SHP77 treated with DMSO at 0.1 percent for 48 hours (cell line): ENCODE measurements at regions not wholly inside any gene's neighbourhood (a gene's known extent, or its start where the extent isn't known, plus 50 kb on each side); places are given as distances from the start of the nearest gene placed in this dataset.

Experiments
- DNase-seq: peaks from one replicate; lab custom pipeline; 2025; lab: John Stamatoyannopoulos, UW

DNA sequence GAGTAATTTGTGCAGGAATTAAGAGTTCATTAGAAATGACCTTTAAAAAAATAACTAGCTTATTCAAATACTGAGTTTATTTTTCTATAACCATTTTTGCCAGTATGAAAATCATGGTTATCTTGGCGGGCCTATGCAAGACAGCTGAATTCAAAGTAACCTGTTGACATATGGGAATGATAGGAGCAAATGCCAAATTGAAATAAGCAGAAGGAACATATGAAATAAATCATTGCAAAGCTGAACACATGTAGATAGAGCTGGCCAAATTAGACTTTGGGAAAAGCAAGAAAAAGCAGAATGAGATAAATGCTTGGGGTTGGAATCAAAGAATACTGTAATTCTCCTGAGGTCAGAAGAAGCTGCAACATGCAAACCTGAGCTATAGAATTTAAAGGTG is 372.5 kb downstream of the ADAMTS20 start:
- no peak for DNase-seq

DNA sequence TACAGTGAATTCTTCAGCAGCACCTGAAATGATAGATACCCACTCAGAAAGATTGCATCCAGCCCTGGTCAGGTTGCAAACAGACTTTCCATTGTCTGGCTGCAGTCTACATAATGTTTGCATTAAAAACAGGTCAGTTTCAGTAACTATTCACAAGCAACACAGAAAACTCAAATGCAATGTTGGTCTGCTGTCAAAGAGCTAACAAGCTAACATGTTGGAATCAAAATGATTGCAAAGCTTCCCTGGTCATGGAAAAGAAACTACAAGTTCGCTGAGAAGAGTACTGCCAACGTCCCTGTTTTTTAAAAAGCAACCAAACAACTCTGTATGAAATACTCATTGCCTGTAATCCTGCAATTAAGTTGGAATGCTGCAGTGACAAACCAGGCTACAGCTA is 374.7 kb downstream of the ADAMTS20 start:
- DNase-seq: no peak

DNA sequence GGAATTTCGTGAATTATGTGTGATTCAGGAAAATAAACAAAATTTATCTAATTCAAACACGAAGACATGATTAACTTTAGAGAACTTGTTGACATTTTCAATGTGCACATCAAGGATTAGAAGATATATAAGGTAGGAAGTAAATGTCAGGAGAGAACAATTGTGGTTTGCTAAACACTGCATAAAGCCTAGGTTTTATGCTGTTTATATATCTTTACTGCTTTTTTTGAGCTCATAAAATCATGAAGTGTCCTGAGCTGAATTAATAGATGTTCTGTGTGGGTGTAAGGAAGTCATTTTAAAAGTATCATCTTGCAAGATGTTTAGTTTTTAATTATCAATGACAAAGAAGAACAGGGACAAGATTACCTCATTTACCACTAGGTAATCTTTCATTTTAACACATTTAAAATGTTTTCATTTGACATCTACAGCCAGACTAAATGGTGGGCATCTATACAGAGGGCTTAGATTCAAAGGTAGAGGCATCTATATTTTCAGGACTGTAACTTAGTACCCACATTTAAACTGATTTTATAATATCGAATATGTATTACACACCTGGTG is 382.8 kb downstream of the ADAMTS20 start:
- DNase-seq: no peak

DNA sequence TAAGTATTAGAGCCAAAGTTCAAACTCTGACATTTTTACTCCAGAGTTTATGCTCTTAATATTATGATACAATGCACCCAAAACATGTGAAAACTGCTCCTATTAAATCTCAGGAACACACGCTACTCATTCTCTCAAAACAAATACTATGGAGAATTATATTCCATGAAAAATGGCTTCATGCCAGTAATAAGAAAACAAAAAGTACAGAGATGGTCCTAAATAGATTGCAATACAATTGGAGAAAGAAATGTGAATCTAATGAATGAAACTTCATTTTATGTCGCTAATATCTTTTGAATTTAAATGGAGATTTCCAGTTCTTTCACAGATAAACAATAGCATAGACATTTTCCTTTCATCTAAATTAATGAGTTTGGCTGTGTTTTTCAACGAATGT is 384.3 kb downstream of the ADAMTS20 start:
- no peak for DNase-seq

DNA sequence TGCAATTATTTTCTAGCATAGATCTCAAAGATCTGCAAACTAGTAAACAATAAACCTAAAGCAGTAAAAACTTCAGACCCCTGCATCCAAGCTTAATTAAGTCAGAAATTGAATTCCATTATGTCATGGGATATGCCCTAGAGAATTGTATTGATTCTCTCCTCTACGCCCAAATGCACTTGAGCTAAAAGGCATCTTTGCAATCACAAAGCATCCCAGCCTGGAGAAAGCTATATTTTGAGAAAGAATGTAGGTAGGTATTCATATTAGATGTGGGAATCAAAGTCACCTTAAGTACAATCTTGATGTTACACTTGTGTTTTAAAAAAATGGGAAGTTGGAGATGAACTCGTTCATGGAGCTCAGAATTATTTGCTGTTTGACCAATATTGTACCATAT is 386.7 kb downstream of the ADAMTS20 start:
- DNase-seq: no peak

DNA sequence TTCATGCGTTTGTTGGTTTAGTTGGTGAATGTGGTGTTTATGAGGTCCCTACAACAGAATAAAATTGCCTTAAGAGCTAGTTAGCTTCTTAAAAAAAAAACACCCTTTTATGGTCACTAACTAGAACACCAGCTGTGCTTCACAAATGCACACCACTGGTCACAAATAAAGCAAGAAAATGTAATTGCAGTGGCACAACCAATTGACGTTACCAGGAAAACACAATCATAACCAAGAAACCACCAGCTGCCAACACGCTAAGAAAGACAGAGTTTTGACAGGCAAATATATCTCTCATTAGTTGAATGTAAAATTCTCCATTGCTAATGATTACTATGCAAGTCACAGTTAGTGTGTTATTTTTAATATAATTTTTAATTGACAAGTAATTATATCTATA is 389.9 kb downstream of the ADAMTS20 start:
- no peak for DNase-seq

DNA sequence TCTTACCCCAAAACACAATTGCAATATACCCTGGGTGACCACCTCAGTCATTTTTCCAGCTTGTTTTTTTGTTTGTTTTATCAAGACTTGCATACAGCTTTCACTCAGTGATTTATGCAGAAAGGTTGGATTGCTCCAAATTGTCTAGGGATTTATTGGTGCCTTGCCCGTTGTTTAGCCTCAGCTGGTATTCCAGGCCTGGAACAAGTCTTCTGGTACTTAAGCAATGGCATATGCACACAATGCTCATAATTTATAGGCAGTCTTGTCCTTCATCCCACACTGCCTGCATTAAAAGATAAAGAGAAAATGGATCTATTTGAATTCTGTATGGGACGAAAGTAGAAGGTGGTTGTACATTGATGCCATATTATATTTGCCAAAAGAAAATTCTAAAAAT is 392.5 kb downstream of the ADAMTS20 start:
- DNase-seq: no peak

DNA sequence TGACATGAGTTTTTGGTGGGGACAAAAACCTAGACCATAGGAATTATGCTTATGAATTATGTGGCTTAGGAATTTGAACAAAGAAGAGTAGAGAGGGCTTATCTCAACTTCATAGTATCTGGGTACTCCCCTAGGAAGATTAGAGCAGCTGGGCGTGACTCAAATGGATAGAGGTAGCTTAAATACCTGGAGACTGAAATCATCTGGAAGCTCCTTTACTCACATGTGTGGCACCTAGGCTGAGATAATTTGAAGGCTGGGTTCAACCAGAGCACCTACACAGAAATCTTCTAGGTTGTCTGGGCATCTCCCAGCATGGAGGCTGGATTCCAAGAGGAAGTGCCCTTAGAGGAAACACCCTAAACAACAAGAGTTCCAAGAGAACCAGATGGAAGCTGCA is 393.9 kb downstream of the ADAMTS20 start:
- DNase-seq: no peak

DNA sequence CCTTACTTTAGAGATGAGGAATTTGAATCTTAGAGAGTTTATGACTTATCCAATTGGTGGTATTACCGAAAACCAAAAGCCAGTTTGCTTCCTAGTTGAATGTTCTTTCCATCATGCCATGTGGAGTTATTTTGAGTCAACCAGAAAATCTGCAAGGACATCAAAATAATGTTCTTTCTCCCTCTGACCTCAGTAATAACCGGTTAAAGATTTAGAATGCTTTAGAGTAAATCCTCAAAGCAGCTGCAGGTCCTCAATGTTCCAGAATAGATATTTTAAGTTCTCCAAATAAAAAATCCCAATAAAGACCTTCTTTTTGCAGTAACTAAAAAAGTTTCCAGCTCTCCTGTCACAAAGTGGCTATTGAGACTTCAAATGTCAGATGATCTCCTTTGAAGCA is 396.6 kb downstream of the ADAMTS20 start:
- DNase-seq: no peak

DNA sequence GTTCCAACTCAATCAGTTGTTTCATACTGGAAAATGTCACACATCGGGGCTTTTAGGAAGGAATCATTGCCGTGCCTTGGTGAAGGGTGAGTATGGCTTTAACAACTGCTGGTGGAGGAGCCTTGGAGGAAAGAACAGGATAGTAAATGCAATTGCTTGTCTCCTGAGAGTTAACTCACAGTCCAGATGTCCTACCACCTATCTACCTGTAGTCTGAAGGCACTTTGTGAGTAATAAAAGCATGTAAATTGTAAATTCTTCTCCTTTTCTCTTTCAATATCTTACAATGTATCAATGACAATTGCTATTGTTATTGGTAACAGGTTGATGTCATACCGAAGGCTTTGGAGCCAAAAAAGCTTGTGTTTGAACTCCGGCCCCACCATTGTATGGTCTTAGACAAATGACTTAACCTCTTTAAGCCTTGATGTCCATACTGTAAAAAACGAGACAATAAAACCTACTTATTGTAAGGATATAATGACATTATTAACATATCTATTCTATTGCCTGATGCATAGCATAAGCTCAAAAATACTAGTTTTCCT is 397.4 kb downstream of the ADAMTS20 start:
- no peak for DNase-seq

DNA sequence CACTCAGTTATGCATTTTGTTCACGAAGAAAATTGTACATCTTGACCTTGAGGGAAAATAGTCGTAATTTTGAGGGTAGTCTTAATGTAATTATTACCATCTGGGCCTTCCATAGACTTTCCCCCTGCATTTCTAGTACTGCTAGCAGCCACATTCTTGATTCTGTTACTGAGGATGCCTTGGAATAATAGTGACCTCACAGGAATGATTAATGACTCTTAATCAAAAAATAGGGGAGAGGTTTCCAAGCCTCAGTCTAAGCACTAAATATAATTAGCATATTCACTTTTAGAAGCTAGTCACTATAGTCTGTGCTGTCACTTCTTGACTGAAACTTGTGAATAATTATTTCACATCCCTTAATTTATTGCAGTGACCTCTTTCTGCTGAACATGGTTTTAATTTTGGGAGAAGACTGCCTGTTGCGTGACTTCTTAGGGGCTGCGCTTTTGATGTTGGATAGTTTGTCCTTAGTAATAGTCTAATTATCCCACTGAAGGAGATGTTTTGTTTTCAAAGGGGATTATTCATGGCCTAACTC is 400.5 kb downstream of the ADAMTS20 start:
- DNase-seq: no peak

DNA sequence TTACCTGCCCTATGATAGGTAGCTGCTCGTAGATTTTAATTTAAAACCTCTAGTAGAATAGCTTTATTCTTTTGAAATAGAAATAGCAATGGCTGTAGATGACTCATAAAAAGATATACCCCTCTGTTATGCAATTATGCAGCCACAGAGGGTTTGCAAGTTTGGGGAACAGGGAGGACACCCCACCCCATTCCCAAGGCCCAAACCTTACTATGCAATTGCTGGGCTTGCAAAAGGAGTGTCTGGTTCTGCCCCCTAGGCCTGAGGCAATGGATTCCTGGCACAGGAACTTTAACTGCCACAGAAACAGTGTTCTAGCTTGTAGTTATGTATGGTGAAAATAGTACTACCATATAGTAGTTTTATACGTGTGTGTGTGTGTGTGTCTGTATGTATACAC is 403.3 kb downstream of the ADAMTS20 start:
- DNase-seq: no peak

DNA sequence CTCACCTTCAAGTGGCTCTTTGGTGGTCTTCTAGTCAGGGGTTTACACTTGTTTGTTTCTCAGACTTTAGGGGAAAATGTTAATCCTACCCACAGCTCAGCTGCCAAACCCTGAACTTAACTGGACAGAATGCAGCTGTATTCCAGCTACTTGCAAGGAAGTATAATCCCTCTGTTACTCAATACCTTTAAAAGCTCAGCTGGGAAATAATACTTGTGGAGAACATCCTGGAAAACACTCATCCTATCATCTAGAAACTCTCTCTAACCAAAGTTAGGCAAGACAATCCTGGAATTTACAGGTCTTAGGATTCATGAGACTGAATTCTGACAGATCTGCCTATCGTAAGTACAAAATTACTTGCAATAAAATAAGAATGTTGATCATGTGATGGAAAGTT is 404.1 kb downstream of the ADAMTS20 start:
- no peak for DNase-seq

DNA sequence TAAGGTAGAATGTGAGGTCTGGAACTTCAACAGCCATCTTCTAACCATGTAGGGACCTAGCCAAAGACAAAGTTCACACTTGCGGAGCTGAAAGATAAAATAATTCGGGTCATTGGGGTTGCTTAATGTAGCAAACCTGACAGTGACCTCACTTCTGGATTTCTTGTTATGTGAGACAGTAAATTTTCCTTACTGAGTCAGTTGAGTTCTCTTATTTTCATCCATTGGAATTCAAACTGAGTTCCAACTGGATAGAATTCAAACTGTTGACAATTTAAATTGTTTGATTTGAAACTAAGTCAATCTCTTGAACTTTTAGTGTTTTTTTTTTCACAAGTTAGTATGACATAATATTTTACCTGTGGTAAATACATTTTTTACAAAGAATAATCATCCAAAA is 406.5 kb downstream of the ADAMTS20 start:
- no peak for DNase-seq

DNA sequence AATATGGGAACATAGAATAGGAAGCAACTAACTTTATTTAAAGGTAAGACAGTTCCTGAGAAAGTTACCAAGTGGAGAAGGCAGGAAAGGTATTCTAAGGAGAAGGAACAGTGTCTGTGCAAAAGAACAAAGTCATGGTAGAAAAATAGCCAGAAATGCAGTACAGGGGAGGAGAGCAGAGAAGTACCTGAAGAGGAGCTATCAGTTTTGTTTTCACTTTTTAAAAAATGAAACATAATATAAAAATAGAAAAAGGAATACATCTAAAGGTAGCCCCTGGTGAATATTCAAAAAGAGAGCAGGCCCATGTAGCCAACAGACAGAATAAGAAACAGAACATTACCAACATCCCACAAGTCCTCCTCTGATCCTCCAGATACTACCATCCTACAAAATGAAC is 408.7 kb downstream of the ADAMTS20 start:
- no peak for DNase-seq

DNA sequence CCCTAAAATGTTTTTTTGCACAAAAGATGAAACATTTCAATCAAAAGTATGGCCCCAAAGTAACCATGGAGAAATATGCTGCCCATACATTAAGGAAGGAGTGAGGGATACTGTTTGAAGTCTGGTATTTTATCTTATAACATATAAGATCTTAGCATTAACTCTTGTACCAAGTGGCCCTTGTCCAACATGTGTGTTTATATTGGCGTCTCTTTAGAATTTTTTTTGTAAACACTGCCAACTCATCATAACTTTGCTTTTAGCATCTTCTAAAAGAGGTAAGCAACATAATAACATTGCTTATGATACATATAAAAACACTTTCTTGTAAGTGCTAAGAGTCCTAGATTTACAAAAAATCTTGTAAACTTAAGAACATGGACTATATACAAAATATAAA is 419.7 kb downstream of the ADAMTS20 start:
- no peak for DNase-seq

DNA sequence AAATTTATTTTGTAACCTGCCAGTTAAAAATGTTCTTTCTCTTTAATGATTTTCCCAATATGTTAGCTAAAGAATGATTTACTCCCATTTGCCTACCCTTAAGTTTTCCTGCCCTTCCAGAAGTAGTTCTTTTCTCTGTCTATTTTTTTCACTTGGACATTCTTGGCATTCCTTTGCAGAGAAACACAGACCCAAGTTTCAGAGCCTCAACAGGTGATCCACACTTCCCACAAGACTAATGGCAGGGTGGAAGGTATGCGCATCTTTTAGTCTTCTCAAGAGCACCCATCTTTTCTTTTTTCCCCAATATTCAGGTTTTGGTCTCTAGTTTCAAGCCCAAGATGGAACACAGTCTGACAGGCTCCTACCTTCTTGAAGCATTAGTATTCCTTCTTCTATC is 420.7 kb downstream of the ADAMTS20 start:
- no peak for DNase-seq

DNA sequence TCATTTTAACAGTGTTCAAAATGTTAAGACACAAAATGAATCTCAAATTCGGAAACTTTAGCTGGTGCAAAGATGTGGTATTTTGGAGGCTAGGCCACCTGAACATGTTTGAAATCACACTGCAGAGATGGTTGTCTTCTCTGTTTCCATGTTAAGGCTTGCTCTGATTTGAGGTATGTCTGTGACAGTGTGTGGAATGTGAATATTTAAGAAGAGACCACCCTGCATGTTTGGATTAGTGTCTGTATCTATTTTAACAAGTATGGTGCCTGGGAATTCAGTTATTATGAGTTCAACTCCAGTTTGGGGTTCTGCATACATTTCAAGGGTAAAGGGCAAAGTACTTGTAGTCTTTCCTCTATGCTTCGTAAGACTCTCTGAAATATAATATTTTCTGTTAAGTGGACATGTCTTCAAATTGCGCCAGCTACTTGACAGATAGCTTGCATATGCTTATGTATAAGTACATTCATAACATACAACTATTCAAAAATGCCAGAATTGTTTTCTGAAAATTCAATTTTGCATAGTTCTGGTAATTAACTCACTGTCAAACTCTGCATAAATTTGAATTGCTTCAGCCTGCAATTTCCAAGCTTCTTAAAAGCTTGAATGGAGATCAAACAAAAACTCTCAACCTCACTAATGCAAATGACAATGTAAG is 424.0 kb downstream of the ADAMTS20 start:
- DNase-seq: no peak

DNA sequence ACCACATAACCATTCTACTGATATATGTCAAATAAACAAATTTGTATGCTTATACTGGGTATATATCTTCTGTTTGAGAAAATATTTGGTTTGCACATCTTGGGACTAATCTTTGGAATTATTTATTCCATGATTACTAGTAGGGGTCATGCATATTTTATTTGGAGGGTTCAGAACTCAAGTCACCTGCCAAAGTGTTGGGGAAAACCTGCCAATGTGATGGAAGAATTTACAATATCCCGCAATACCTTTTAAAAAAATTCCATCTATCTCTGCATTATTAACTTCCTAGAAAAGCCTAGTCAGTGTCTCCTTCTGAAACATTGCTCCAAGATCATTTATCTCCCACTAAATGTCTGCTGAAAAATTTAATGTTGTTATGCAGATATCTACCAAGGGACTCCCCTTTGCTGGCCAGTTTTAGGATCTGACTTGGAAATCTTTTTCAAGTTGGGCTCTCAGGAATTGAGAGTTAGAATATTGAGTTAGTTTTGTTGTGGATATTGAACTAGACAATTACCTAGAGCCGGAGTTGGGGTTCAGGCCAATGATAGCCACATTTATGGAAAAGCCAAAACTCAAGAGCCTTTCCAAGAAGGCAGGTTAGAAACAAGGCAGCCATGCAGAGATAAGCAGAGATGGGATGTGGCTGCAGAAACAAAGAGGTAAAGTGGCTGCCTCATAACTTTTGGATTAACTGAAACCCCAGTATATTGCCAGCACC is 425.2 kb downstream of the ADAMTS20 start:
- DNase-seq: no peak

DNA sequence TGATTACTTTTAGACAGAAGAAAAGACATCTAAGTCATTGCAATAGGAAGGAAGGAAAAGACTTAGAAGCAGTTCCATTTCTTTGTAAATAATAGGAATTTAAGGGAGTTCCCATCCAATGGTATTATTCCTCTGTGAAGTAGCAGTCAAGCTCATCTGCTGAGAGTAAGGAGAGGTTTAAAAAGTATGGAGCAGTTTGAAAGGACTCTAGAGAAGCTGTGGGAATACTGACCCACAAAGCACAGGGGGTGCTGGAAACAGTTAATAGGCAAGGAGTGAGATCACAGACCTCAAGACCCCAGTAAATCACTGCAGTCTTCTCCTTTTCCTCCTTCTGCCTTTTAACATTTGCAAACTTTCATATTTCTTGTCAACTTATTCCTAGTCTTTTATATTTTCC is 428.5 kb downstream of the ADAMTS20 start:
- no peak for DNase-seq

DNA sequence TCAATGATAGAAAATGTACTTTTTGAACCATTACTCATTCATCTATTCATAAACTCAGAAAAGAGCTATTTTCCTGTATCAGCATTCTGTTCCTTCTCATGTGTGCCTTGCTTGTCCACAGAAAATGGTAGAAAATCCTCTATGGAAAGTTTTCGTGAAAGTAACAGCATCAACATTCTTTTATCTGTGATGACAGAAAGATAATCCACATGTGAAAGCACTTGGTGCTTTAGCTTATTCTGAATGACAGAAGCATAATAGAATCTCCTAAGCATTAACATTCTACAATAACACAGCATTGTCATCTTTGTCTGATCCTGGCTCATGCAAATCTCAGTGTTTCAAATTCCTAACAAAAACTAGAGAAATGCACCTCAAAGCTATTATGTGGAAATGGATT is 431.9 kb downstream of the ADAMTS20 start:
- DNase-seq: no peak

DNA sequence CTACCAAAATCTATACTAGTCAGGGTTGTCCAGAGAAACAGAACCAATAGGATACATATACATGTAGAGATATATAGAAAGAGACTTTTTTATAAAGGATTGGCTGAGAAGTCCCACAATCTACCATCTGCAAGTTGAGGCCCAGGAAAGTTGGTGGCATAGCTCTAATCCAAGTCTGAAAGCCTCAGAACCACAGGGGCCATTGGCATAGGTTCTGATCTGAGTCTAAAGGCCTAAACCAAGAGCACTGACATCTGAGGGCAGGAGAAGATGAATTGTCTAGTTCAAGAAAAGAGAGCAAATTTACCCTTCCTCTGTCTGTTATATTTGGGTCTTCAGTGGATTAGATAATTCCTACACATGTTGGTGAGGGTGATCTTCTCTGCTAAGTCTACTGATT is 433.1 kb downstream of the ADAMTS20 start:
- no peak for DNase-seq

DNA sequence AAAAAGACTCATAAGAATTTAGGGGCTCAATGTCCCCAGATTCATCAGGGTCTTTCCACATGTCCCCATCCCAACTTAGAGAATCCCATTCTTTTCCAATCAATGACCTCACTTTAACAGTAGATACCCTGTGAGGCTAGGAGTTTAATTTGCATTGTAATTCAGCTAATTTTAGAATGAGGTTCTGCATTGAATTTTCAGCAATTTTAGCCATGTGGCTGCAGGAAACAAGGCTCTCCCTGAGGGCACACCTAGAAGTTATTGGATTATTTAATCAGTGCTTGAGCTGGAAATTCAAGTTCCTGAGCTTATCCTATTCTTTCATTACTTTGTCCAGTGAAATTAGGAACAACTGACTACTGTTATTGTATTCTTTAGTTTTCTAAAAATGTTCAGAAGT is 433.8 kb downstream of the ADAMTS20 start:
- no peak for DNase-seq
